SK-N-SH (cell line): ENCODE measurements at regions not wholly inside any gene's neighbourhood (a gene's known extent, or its start where the extent isn't known, plus 50 kb on each side); places are given as distances from the start of the nearest gene placed in this dataset.

Experiments used
- CTCF ChIA-PET: fragments of 300-600, 350-600 bp; formaldehyde crosslinking; extraction: SDS; loops from one replicate; lab custom pipeline; 2021; lab: Yijun Ruan, JAX
- POLR2A ChIA-PET: fragments of 350-600 bp; sonication (Branson Sonifier 250); formaldehyde crosslinking; extraction: SDS; loops from one replicate; lab custom pipeline; 2020; ENCODE audit warnings: antibody characterized with exemption, inconsistent platforms; lab: Yijun Ruan, JAX
- DNase-seq: peaks from one replicate; pipeline ENCODE4 v3.0.0; 2012
- H2AFZ ChIP-seq: fragments of 200-600 bp; sonication (generic); 2 replicates; pipeline ENCODE4 v1.8.1; 2016; ENCODE audit warnings: antibody characterized with exemption, mild to moderate bottlenecking, low read depth
- H3F3A ChIP-seq: fragments of 200-600 bp; sonication (generic); replicated peaks from 2 replicates; pipeline ENCODE3; 2016; ENCODE audit warnings: antibody characterized with exemption, mild to moderate bottlenecking; ENCODE audit not compliant: insufficient read depth
- H3K27ac ChIP-seq, 2 experiments: fragments of 200-500 bp in 1 of 2; fragments of 200-600 bp in 1 of 2; sonication (Bioruptor generic) in 1 of 2; sonication (generic), shearing (Covaris generic) in 1 of 2; 2 replicates each; pipeline versions ENCODE4 v1.5.1 to v1.6.1; 2014 to 2016; ENCODE audit warnings: low read depth in 2 of 2, inconsistent platforms in 1 of 2, low read length in 1 of 2, mild to moderate bottlenecking in 1 of 2, mixed read lengths in 1 of 2
- H3K27me3 ChIP-seq: fragments of 200-600 bp; sonication (generic), shearing (Covaris generic); 2 replicates; pipeline ENCODE4 v1.6.1; 2016; ENCODE audit warnings: mixed run types; ENCODE audit not compliant: insufficient read depth
- H3K36me3 ChIP-seq, 2 experiments: fragments of 200-500 bp in 1 of 2; fragments of 200-600 bp in 1 of 2; sonication (Bioruptor generic) in 1 of 2; sonication (generic) in 1 of 2; replicated peaks in 1 of 2; 2 replicates each; pipeline versions ENCODE3 to v1.5.1; 2014 to 2016; ENCODE audit warnings: low read length in 1 of 2, mild to moderate bottlenecking in 1 of 2; ENCODE audit not compliant: insufficient read depth in 2 of 2, control insufficient read depth in 1 of 2
- H3K4me1 ChIP-seq, 2 experiments: fragments of 200-500 bp in 1 of 2; fragments of 200-600 bp in 1 of 2; sonication (Bioruptor generic) in 1 of 2; sonication (generic), shearing (Covaris generic) in 1 of 2; 2 replicates each; pipeline versions ENCODE4 v1.5.1 to v1.6.1; 2014 to 2016; ENCODE audit warnings: low read depth in 1 of 2, low read length in 1 of 2, mixed run types in 1 of 2; ENCODE audit not compliant: insufficient read depth in 2 of 2, control insufficient read depth in 1 of 2
- H3K4me2 ChIP-seq: fragments of 200-600 bp; sonication (generic), shearing (Covaris generic); 2 replicates; pipeline ENCODE4 v1.6.1; 2017; ENCODE audit warnings: mixed run types
- H3K4me3 ChIP-seq, 2 experiments: fragments of 200-500 bp in 1 of 2; fragments of 200-600 bp in 1 of 2; sonication (Bioruptor generic) in 1 of 2; sonication (generic), shearing (Covaris generic) in 1 of 2; 2 replicates each; pipeline versions ENCODE4 v1.5.1 to v1.8.1; 2014 to 2016; ENCODE audit warnings: low read depth in 2 of 2, inconsistent platforms in 1 of 2, low read length in 1 of 2, mild to moderate bottlenecking in 1 of 2, mixed read lengths in 1 of 2, moderate library complexity in 1 of 2
- H3K79me2 ChIP-seq: fragments of 200-600 bp; sonication (generic); 2 replicates; pipeline ENCODE4 v1.8.1; 2017; ENCODE audit warnings: mild to moderate bottlenecking; ENCODE audit not compliant: insufficient read depth
- H3K9ac ChIP-seq: fragments of 200-600 bp; sonication (generic); 2 replicates; pipeline ENCODE4 v1.6.1; 2017; ENCODE audit warnings: mixed run types
- H3K9me2 ChIP-seq: fragments of 200-600 bp; sonication (generic); 2 replicates; pipeline ENCODE4 v1.6.1; 2017; ENCODE audit warnings: mixed run types
- H3K9me3 ChIP-seq: fragments of 200-600 bp; sonication (generic); 2 replicates; pipeline ENCODE4 v1.6.1; 2017; ENCODE audit warnings: mixed run types, mild to moderate bottlenecking, moderate library complexity
- H4K20me1 ChIP-seq: fragments of 200-600 bp; sonication (generic); 2 replicates; pipeline ENCODE4 v1.6.1; 2017; ENCODE audit warnings: mild to moderate bottlenecking, mixed run types; ENCODE audit not compliant: insufficient read depth
- CTCF ChIP-seq: fragments of 200-600 bp; sonication (generic); IDR thresholded peaks from 2 replicates; pipeline ENCODE4 v1.6.1; 2017; ENCODE audit warnings: antibody characterized with exemption, mild to moderate bottlenecking, moderate library complexity
- ELF1 ChIP-seq: IDR thresholded peaks from 2 replicates; pipeline ENCODE4 v1.4.0; 2012
- FOSL2 ChIP-seq: IDR thresholded peaks from 2 replicates; pipeline ENCODE4 v1.4.0; 2012; ENCODE audit warnings: low read depth, mild to moderate bottlenecking, moderate library complexity, borderline replicate concordance
- GABPA ChIP-seq: IDR thresholded peaks from 2 replicates; pipeline ENCODE4 v1.4.0; 2012; ENCODE audit warnings: low read depth, mild to moderate bottlenecking
- GATA2 ChIP-seq: sonication (generic); formaldehyde crosslinking; IDR thresholded peaks from 2 replicates; pipeline ENCODE4 v1.5.0; 2020; ENCODE audit warnings: mild to moderate bottlenecking, missing genetic modification reagents
- MAX ChIP-seq: IDR thresholded peaks from 2 replicates; pipeline ENCODE4 v1.4.0; 2012; ENCODE audit warnings: low read depth
- MEF2A ChIP-seq: IDR thresholded peaks from 2 replicates; pipeline ENCODE4 v1.4.0; 2012; ENCODE audit warnings: low read depth, borderline replicate concordance
- NFIC ChIP-seq: IDR thresholded peaks from 2 replicates; pipeline ENCODE4 v1.4.0; 2012; ENCODE audit warnings: borderline replicate concordance
- PBX3 ChIP-seq: IDR thresholded peaks from 2 replicates; pipeline ENCODE4; 2012
- POLR2AphosphoS5 ChIP-seq: IDR thresholded peaks from 2 replicates; pipeline ENCODE4 v1.6.1; 2012; ENCODE audit warnings: low read depth, low read length
- RXRA ChIP-seq: IDR thresholded peaks from 2 replicates; pipeline ENCODE4 v1.4.0; 2012; ENCODE audit warnings: low read depth, mild to moderate bottlenecking, borderline replicate concordance
- TCF12 ChIP-seq: IDR thresholded peaks from 2 replicates; pipeline ENCODE4 v1.4.0; 2012
- USF1 ChIP-seq: IDR thresholded peaks from 2 replicates; pipeline ENCODE4 v1.4.0; 2012; ENCODE audit warnings: low read depth, borderline replicate concordance
- USF2 ChIP-seq: fragments of 150-350 bp; IDR thresholded peaks from 2 replicates; pipeline ENCODE4 v1.6.1; 2017; ENCODE audit warnings: antibody characterized with exemption, low read length, low read depth, borderline replicate concordance
- WGBS: methylation state at CpG from one replicate; pipeline ENCODE4 v1.1.6; 2017; ENCODE audit warnings: low lambda C conversion rate; 5-methylcytosine and 5-hydroxymethylcytosine counted together

GRCh38 chr2:19051203-19051831 lies 307.1 kb downstream of the OSR1 start:
- Histone ChIP-seq H3K9me3 (no peaks in the 10 kb centered on the region), H2AFZ (no peak overlapping the region), H3K27ac (no peak overlapping the region), H3K27me3 (no peaks in the 10 kb centered on the region), H3K36me3 (no peaks in the 10 kb centered on the region), H4K20me1 (no peaks in the 10 kb centered on the region), H3K9ac (no peak overlapping the region), H3K79me2 (no peaks in the 10 kb centered on the region), H3K4me2 (no peak overlapping the region), H3K9me2 (no peaks in the 10 kb centered on the region), H3K4me1 (peaks cover 0 to 6% of the 10 kb centered on the region in 2 experiments; a peak in 1 of 4 replicates), H3K4me3 (no peak overlapping the region), H3F3A (peaks cover 3% of the 10 kb centered on the region)
- ChIA-PET POLR2A (no interaction called here), CTCF (no interaction called here)
- DNase-seq = no peak
- WGBS = 91% methylated on average over 5 of the region's 5 CpGs
- TF ChIP-seq CTCF (no peak), USF2 (no peak), NFIC (no peak), FOSL2 (no peak), ELF1 (no peak), GATA2 (no peak), PBX3 (no peak)

- POLR2A ChIA-PET = no interaction called here
- no peak overlapping the region for H3K4me3 ChIP-seq
- no peaks in the 10 kb centered on the region for H3K9me2 ChIP-seq
- H3K36me3 ChIP-seq = no peaks in the 10 kb centered on the region
- no peaks in the 10 kb centered on the region for H3K9me3 ChIP-seq
- H4K20me1 ChIP-seq = no peaks in the 10 kb centered on the region
- no peaks in the 10 kb centered on the region for H3K79me2 ChIP-seq
- peaks cover 3% of the 10 kb centered on the region for H3F3A ChIP-seq
- no peaks in the 10 kb centered on the region for H3K27me3 ChIP-seq
- no peak overlapping the region for H3K27ac ChIP-seq
- TF ChIP-seq MEF2A = no peak
- TF ChIP-seq MAX = no peak
- TF ChIP-seq TCF12 = no peak
- no peak for TF ChIP-seq GABPA
- TF ChIP-seq RXRA = no peak
- no peak for TF ChIP-seq USF1
- no peak for TF ChIP-seq POLR2AphosphoS5
- no peak overlapping the region for H2AFZ ChIP-seq
- peaks cover 0 to 6% of the 10 kb centered on the region in 2 experiments; a peak in 1 of 4 replicates for H3K4me1 ChIP-seq
- H3K9ac ChIP-seq = no peak overlapping the region
- no peak overlapping the region for H3K4me2 ChIP-seq
- no peak for DNase-seq
- CTCF ChIA-PET = no interaction called here
These were observed 308.1 kb downstream of the OSR1 start for GRCh38 chr2:19050354-19050753.
